B cell (primary cell): ENCODE measurements at regions not wholly inside any gene's neighbourhood (a gene's known extent, or its start where the extent isn't known, plus 50 kb on each side); places are given as distances from the start of the nearest gene placed in this dataset.

ENCODE experiments used
- ATAC-seq: fragments of 200-7000 bp; cut with Tn5 transposase; one replicate; pipeline ENCODE4 v1.10.0; 2021; ENCODE audit warnings: low read depth, mild to moderate bottlenecking, moderate number of reproducible peaks, moderate library complexity
- CTCF ChIA-PET: fragments of 350-600 bp; sonication (Branson Sonifier 250); formaldehyde crosslinking; loops from one replicate; lab custom pipeline; 2021; ENCODE audit warnings: antibody characterized with exemption, inconsistent platforms; lab: Charles Lee
- POLR2A ChIA-PET: fragments of 350-600 bp; sonication (Branson Sonifier 250); formaldehyde crosslinking; loops from one replicate; lab custom pipeline; 2021; ENCODE audit warnings: antibody characterized with exemption; lab: Charles Lee
- DNase-seq: peaks from one replicate; pipeline ENCODE4 v3.0.0; 2013
- H2AFZ ChIP-seq: 2 replicates; pipeline ENCODE4 v1.6.1; 2012; ENCODE audit warnings: mild to moderate bottlenecking, low read depth, low read length; ENCODE audit not compliant: insufficient read depth, poor library complexity, severe bottlenecking
- H3K27ac ChIP-seq, 2 donors: 1 replicate in 1 of 2; 2 replicates in 1 of 2; pipeline ENCODE4 v1.5.1; 2012 to 2013; ENCODE audit warnings: low read length in 2 of 2, mild to moderate bottlenecking in 2 of 2, moderate library complexity in 1 of 2
- H3K27me3 ChIP-seq, 4 experiments: fragments of 200-600 bp in 1 of 4; sonication (generic) in 1 of 4; replicated peaks in 1 of 4; 1 replicate in 2 of 4; 2 replicates in 2 of 4; pipeline versions ENCODE4 v1.6.1 to v1.7.0; 2013 to 2016; ENCODE audit warnings: low read length in 3 of 4, mild to moderate bottlenecking in 2 of 4, mixed read lengths in 1 of 4, moderate library complexity in 1 of 4; ENCODE audit not compliant: insufficient read depth in 4 of 4, control insufficient read depth in 3 of 4; ENCODE audit errors: control extremely low read depth in 1 of 4
- H3K36me3 ChIP-seq, 2 experiments: replicated peaks in 1 of 2; 1 replicate in 1 of 2; 2 replicates in 1 of 2; pipeline versions ENCODE4 v1.6.1 to v1.7.1; 2013; ENCODE audit warnings: low read length in 1 of 2; ENCODE audit not compliant: insufficient read depth in 2 of 2, control insufficient read depth in 1 of 2; ENCODE audit errors: control extremely low read depth in 1 of 2, extremely low read depth in 1 of 2
- H3K4me1 ChIP-seq, 2 donors: fragments of 200-600 bp in 1 of 2; sonication (generic) in 1 of 2; 1 replicate in 1 of 2; 2 replicates in 1 of 2; pipeline versions ENCODE4 v1.5.1 to v1.6.1; 2013 to 2017; ENCODE audit warnings: low read length in 2 of 2; ENCODE audit not compliant: control insufficient read depth in 2 of 2, insufficient read depth in 2 of 2
- H3K4me2 ChIP-seq: replicated peaks from 2 replicates; pipeline ENCODE3; 2012; ENCODE audit warnings: mild to moderate bottlenecking, low read depth, low read length; ENCODE audit not compliant: poor library complexity, severe bottlenecking
- H3K4me3 ChIP-seq, 5 experiments: fragments of 200-600 bp in 1 of 5; sonication (generic) in 1 of 5; 1 replicate in 3 of 5; 2 replicates in 2 of 5; pipeline versions ENCODE4 v1.5.1 to v1.7.0; 2011 to 2016; ENCODE audit warnings: low read length in 4 of 5, mild to moderate bottlenecking in 4 of 5, low read depth in 2 of 5, control low read depth in 1 of 5, moderate library complexity in 1 of 5; ENCODE audit not compliant: insufficient read depth in 1 of 5; ENCODE audit errors: control extremely low read depth in 1 of 5, extremely low read depth in 1 of 5
- H3K79me2 ChIP-seq: fragments of 200-600 bp; sonication (generic); one replicate; pipeline ENCODE4 v1.6.0; 2016; ENCODE audit warnings: low read length; ENCODE audit not compliant: control insufficient read depth, insufficient read depth
- H3K9ac ChIP-seq: fragments of 200-600 bp; sonication (generic); 2 replicates; pipeline ENCODE4 v1.6.1; 2017; ENCODE audit warnings: mild to moderate bottlenecking, low read length, moderate library complexity
- H3K9me3 ChIP-seq, 3 donors: one replicate each; pipeline versions ENCODE4 v1.6.1 to v1.7.1; 2013; ENCODE audit warnings: low read length in 2 of 3; ENCODE audit not compliant: control insufficient read depth in 2 of 3, insufficient read depth in 1 of 3; ENCODE audit errors: control extremely low read depth in 1 of 3
- H4K20me1 ChIP-seq: 2 replicates; pipeline ENCODE4 v1.6.0; 2012; ENCODE audit warnings: mild to moderate bottlenecking, low read length; ENCODE audit not compliant: insufficient read depth, control insufficient read depth, poor library complexity, severe bottlenecking
- H3K27ac Mint-ChIP-seq: one replicate; pipeline ENCODE4 v1.8.0; 2021; ENCODE audit warnings: mixed read lengths
- H3K27me3 Mint-ChIP-seq: one replicate; pipeline ENCODE4 v1.8.0; 2021; ENCODE audit warnings: mixed read lengths
- H3K4me1 Mint-ChIP-seq: one replicate; pipeline ENCODE4 v1.8.0; 2021; ENCODE audit warnings: mixed read lengths
- H3K4me3 Mint-ChIP-seq: one replicate; pipeline ENCODE4 v1.8.0; 2021; ENCODE audit warnings: mixed read lengths
- H3K9me3 Mint-ChIP-seq: one replicate; pipeline ENCODE4 v1.8.0; 2022; ENCODE audit warnings: mixed read lengths; ENCODE audit not compliant: insufficient read depth
- EZH2 ChIP-seq: IDR thresholded peaks from 2 replicates; pipeline ENCODE4 v1.6.1; 2012; ENCODE audit warnings: borderline replicate concordance, low read depth, mild to moderate bottlenecking, moderate library complexity, low read length; ENCODE audit not compliant: insufficient read depth, poor library complexity, severe bottlenecking
- WGBS: methylation state at CpG from one replicate; pipeline ENCODE4 v1.1.5; 2013; ENCODE audit warnings: missing lambda C conversion rate; ENCODE audit not compliant: insufficient coverage; 5-methylcytosine and 5-hydroxymethylcytosine counted together
- intact Hi-C: fragments of 100-400 bp; cut with micrococcal nuclease; formaldehyde crosslinking; loops from one replicate; pipeline ENCODE4 v1.10.0; 2022
- TF ChIP-seq, protein P1 (sequence below): fragments of 200-600 bp; IDR thresholded peaks from one replicate; pipeline ENCODE4 v1.8.0; 2022; ENCODE audit warnings: antibody characterized with exemption, mild to moderate bottlenecking

DNA sequence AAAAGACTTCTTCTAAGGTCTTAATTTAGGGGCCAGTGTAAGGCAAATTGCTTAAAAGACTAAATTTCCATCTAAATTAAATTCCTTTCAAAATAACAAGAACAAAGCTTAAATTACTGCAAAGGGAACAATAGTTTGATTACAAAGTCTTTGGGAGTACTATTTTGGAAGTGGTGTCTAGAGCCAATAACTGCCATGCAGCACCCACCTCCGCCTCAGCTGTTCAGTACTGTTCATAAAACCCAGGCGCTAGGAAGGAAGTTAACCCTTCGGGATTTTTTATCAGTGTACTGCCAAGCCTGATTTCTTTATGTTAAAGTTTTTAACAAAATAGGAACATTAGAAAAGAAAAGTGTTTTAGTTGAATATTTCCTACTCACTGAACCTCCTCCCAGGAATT, 210.1 kb downstream of the LIG4 start:
- ATAC-seq (no peak), DNase-seq (no peak)
- Histone ChIP-seq H3K4me3 (no peak overlapping the region), H3K4me2 (no peak overlapping the region), H3K79me2 (no peaks in the 10 kb centered on the region), H3K36me3 (no peaks in the 10 kb centered on the region), H3K9ac (no peak overlapping the region), H3K27ac (no peak overlapping the region), H4K20me1 (no peaks in the 10 kb centered on the region), H3K4me1 (no peaks in the 10 kb centered on the region), H3K9me3 (peaks cover 0 to 14% (median 0%) of the 10 kb centered on the region in 3 donors), H2AFZ (no peak overlapping the region), H3K27me3 (no peaks in the 10 kb centered on the region)
- Mint-ChIP-seq H3K27ac (no peak overlapping the region), H3K27me3 (no peaks in the 10 kb centered on the region), H3K4me3 (no peak overlapping the region), H3K4me1 (no peaks in the 10 kb centered on the region), H3K9me3 (peaks cover 5% of the 10 kb centered on the region)
- ChIA-PET POLR2A (no interaction called here), CTCF (no interaction called here)
- intact Hi-C loops, result no loop called here
- TF ChIP-seq EZH2, result no peak
- TF ChIP-seq, protein P1, sequence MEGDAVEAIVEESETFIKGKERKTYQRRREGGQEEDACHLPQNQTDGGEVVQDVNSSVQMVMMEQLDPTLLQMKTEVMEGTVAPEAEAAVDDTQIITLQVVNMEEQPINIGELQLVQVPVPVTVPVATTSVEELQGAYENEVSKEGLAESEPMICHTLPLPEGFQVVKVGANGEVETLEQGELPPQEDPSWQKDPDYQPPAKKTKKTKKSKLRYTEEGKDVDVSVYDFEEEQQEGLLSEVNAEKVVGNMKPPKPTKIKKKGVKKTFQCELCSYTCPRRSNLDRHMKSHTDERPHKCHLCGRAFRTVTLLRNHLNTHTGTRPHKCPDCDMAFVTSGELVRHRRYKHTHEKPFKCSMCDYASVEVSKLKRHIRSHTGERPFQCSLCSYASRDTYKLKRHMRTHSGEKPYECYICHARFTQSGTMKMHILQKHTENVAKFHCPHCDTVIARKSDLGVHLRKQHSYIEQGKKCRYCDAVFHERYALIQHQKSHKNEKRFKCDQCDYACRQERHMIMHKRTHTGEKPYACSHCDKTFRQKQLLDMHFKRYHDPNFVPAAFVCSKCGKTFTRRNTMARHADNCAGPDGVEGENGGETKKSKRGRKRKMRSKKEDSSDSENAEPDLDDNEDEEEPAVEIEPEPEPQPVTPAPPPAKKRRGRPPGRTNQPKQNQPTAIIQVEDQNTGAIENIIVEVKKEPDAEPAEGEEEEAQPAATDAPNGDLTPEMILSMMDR, result no peak
- no CpG with 5 or more reads among the region's 3 CpGs for WGBS

DNA sequence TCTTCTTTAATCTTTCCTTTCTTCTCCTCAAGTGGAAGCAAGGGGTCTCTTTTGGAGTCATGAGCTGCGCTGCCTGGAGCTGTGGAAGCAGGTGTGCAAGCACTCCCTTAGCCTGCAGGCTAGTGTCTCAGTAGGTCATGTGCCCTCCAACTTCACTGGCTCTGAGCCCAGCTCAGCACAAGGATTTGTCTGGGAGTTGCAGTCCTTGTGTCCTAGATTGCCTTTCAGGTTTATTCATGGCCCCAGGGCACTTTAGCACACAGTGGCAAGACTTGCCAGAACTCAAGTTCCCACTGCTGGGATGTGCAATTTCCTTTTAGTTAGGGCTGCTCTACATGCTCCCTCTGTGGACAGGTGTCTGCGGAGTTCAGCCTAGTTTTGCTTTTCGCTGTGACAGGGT, 211.7 kb downstream of the LIG4 start:
- no peak overlapping the region for H3K9ac ChIP-seq
- H3K36me3 ChIP-seq, result no peaks in the 10 kb centered on the region
- Mint-ChIP-seq H3K27me3 (no peaks in the 10 kb centered on the region), H3K27ac (no peak overlapping the region), H3K9me3 (peaks cover 5% of the 10 kb centered on the region), H3K4me3 (no peak overlapping the region), H3K4me1 (no peaks in the 10 kb centered on the region)
- ATAC-seq, result no peak
- H3K4me3 ChIP-seq, result no peak overlapping the region
- 83% methylated on average over 1 of the region's 3 CpGs for WGBS
- POLR2A ChIA-PET, result no interaction called here
- H3K9me3 ChIP-seq, result peaks cover 0 to 16% (median 0%) of the 10 kb centered on the region in 3 donors
- H3K4me1 ChIP-seq, result no peaks in the 10 kb centered on the region
- H3K4me2 ChIP-seq, result no peak overlapping the region
- intact Hi-C loops, result no loop called here
- H2AFZ ChIP-seq, result no peak overlapping the region
- no peak overlapping the region for H3K27ac ChIP-seq
- TF ChIP-seq EZH2, result no peak
- TF ChIP-seq, protein P1, result no peak
- H3K79me2 ChIP-seq, result no peaks in the 10 kb centered on the region
- CTCF ChIA-PET, result no interaction called here
- no peaks in the 10 kb centered on the region for H4K20me1 ChIP-seq
- no peak for DNase-seq
- no peaks in the 10 kb centered on the region for H3K27me3 ChIP-seq
